ENCODE measurements at regions not wholly inside any gene's neighbourhood (a gene's known extent, or its start where the extent isn't known, plus 50 kb on each side); places are given as distances from the start of the nearest gene placed in this dataset.
"Not testable (repeated sequence)": the region's sequence is repeated elsewhere in the genome, so short reads cannot be mapped to it uniquely, and the experiment has no call there.

GRCh38 chr4:140219567-140219966 lies 65.6 kb upstream of the MAML3 start:
- no peaks in the 10 kb centered on the region for H3K9me3 Mint-ChIP-seq
- POLR2A ChIA-PET = no interaction called here
- H3K36me3 Mint-ChIP-seq (ENCODE audit: low read depth) = no peaks in the 10 kb centered on the region
- no peaks in the 10 kb centered on the region for H3K4me1 Mint-ChIP-seq
- no peak overlapping the region for H3K27ac Mint-ChIP-seq
- H3K27me3 Mint-ChIP-seq = peaks cover 6% of the 10 kb centered on the region
- no peak overlapping the region for H3K4me3 Mint-ChIP-seq
- CTCF ChIA-PET = interaction anchor here (0.8 to 1.0 kb wide), 2 partner anchors 11 to 15 kb away, joined by 3 read pairs; no protein-coding TSS in a partner anchor
- DNase-seq = no peak

GRCh38 chr4:140219070-140219469 lies 65.1 kb upstream of the MAML3 start:
- H3K9me3 Mint-ChIP-seq; POLR2A ChIA-PET; H3K27me3 Mint-ChIP-seq; H3K27ac Mint-ChIP-seq; CTCF ChIA-PET; H3K36me3 Mint-ChIP-seq (ENCODE audit: low read depth); H3K4me1 Mint-ChIP-seq; H3K4me3 Mint-ChIP-seq; DNase-seq: not testable (repeated sequence)

GRCh38 chr4:140213749-140214148 lies 59.8 kb upstream of the MAML3 start:
- H3K27me3 Mint-ChIP-seq = peaks cover 7% of the 10 kb centered on the region
- no peak overlapping the region for H3K4me3 Mint-ChIP-seq
- no peak for DNase-seq
- H3K36me3 Mint-ChIP-seq (ENCODE audit: low read depth) = no peaks in the 10 kb centered on the region
- no peaks in the 10 kb centered on the region for H3K4me1 Mint-ChIP-seq
- H3K9me3 Mint-ChIP-seq = no peaks in the 10 kb centered on the region
- H3K27ac Mint-ChIP-seq = no peak overlapping the region
- ChIA-PET CTCF (interaction anchor here (1.3 kb wide), 2 partner anchors 13 to 19 kb away, joined by 3 read pairs; no protein-coding TSS in a partner anchor), POLR2A (no interaction called here)

GRCh38 chr4:140213116-140213515 lies 59.1 kb upstream of the MAML3 start:
- no peaks in the 10 kb centered on the region for H3K9me3 Mint-ChIP-seq
- no peaks in the 10 kb centered on the region for H3K36me3 Mint-ChIP-seq (ENCODE audit: low read depth)
- no peaks in the 10 kb centered on the region for H3K4me1 Mint-ChIP-seq
- no peak overlapping the region for H3K4me3 Mint-ChIP-seq
- H3K27me3 Mint-ChIP-seq = peaks cover 10% of the 10 kb centered on the region
- ChIA-PET POLR2A (no interaction called here), CTCF (interaction anchor here (1.3 kb wide), 2 partner anchors 12 to 19 kb away, joined by 3 read pairs; no protein-coding TSS in a partner anchor)
- no peak for DNase-seq
- H3K27ac Mint-ChIP-seq = no peak overlapping the region

- no peak overlapping the region for H3K27ac Mint-ChIP-seq
- POLR2A ChIA-PET = no interaction called here
- CTCF ChIA-PET = interaction anchor here (1.3 kb wide), 2 partner anchors 12 to 18 kb away, joined by 3 read pairs; no protein-coding TSS in a partner anchor
Observed at GRCh38 chr4:140212646-140213045, 58.7 kb upstream of the MAML3 start.

GRCh38 chr4:140212194-140212593 lies 58.2 kb upstream of the MAML3 start:
- ChIA-PET CTCF (interaction anchor here (1.3 kb wide), 1 partner anchor 18 kb away, joined by 3 read pairs; no protein-coding TSS in a partner anchor), POLR2A (no interaction called here)
- H3K4me3 Mint-ChIP-seq = no peak overlapping the region
- peaks cover 19% of the 10 kb centered on the region for H3K27me3 Mint-ChIP-seq
- no peak for DNase-seq
- no peaks in the 10 kb centered on the region for H3K9me3 Mint-ChIP-seq
- H3K36me3 Mint-ChIP-seq (ENCODE audit: low read depth) = no peaks in the 10 kb centered on the region
- H3K4me1 Mint-ChIP-seq = no peaks in the 10 kb centered on the region
- H3K27ac Mint-ChIP-seq = no peak overlapping the region

More at GRCh38 chr4:140212646-140213045, 58.7 kb upstream of the MAML3 start:
- peaks cover 15% of the 10 kb centered on the region for H3K27me3 Mint-ChIP-seq
- no peak overlapping the region for H3K4me3 Mint-ChIP-seq
- DNase-seq = no peak
- no peaks in the 10 kb centered on the region for H3K9me3 Mint-ChIP-seq
- H3K4me1 Mint-ChIP-seq = no peaks in the 10 kb centered on the region
- no peaks in the 10 kb centered on the region for H3K36me3 Mint-ChIP-seq (ENCODE audit: low read depth)

- Mint-ChIP-seq H3K27ac (no peak overlapping the region), H3K4me1 (no peaks in the 10 kb centered on the region), H3K36me3 (ENCODE audit: low read depth) (no peaks in the 10 kb centered on the region), H3K4me3 (no peak overlapping the region), H3K27me3 (peaks cover 19% of the 10 kb centered on the region), H3K9me3 (no peaks in the 10 kb centered on the region)
- CTCF ChIA-PET = interaction anchor here (1.4 kb wide), 1 partner anchor 12 kb away, joined by 4 read pairs; no protein-coding TSS in a partner anchor
- POLR2A ChIA-PET = no interaction called here
- no peak for DNase-seq
Observed at GRCh38 chr4:140211693-140212092, 57.7 kb upstream of the MAML3 start.

- H3K9me3 Mint-ChIP-seq = no peaks in the 10 kb centered on the region
- no peaks in the 10 kb centered on the region for H3K4me1 Mint-ChIP-seq
- CTCF ChIA-PET = interaction anchor here (1.4 kb wide), 1 partner anchor 12 kb away, joined by 4 read pairs; no protein-coding TSS in a partner anchor
- no peak for DNase-seq
- H3K27me3 Mint-ChIP-seq = peaks cover 22% of the 10 kb centered on the region
- POLR2A ChIA-PET = no interaction called here
- no peak overlapping the region for H3K27ac Mint-ChIP-seq
- H3K4me3 Mint-ChIP-seq = no peak overlapping the region
- no peaks in the 10 kb centered on the region for H3K36me3 Mint-ChIP-seq (ENCODE audit: low read depth)
Observed at GRCh38 chr4:140211161-140211560, 57.2 kb upstream of the MAML3 start.

- peaks cover 35% of the 10 kb centered on the region for H3K27me3 Mint-ChIP-seq
- no peak for DNase-seq
- no peaks in the 10 kb centered on the region for H3K4me1 Mint-ChIP-seq
- H3K9me3 Mint-ChIP-seq = no peaks in the 10 kb centered on the region
- no peak overlapping the region for H3K4me3 Mint-ChIP-seq
- H3K27ac Mint-ChIP-seq = no peak overlapping the region
- ChIA-PET POLR2A (no interaction called here), CTCF (no interaction called here)
- H3K36me3 Mint-ChIP-seq (ENCODE audit: low read depth) = no peaks in the 10 kb centered on the region
Observed at GRCh38 chr4:140208921-140209320, 54.9 kb upstream of the MAML3 start.

All from activated CD4-positive, alpha-beta T cell treated with anti-CD3 and anti-CD28 coated beads, Interleukin-2, amount 10 ng/mL, durations not matched to agents 7 days and 5 days (primary cell).